ENCODE measurements at regions not wholly inside any gene's neighbourhood (a gene's known extent, or its start where the extent isn't known, plus 50 kb on each side); places are given as distances from the start of the nearest gene placed in this dataset.

GRCh38 chr2:220949466-220949865 is 622.6 kb downstream of the EPHA4 start:
- no peaks in the 10 kb centered on the region for H4K20me1 ChIP-seq (ENCODE audit: insufficient read depth, poor library complexity, severe bottlenecking)
- no peak overlapping the region for H3K4me2 ChIP-seq
- H2AFZ ChIP-seq, result no peak overlapping the region
- WGBS (ENCODE audit: low lambda C conversion rate, missing lambda C conversion rate), result 56% methylated on average over 3 of the region's 3 CpGs
- no peak overlapping the region for H3K4me3 ChIP-seq
- H3K27me3 ChIP-seq, result no peaks in the 10 kb centered on the region
- TF ChIP-seq EZH2 (IDR thresholded peaks at IDR 0.05; ENCODE audit: borderline replicate concordance), result no peak
- TF ChIP-seq, protein P1, sequence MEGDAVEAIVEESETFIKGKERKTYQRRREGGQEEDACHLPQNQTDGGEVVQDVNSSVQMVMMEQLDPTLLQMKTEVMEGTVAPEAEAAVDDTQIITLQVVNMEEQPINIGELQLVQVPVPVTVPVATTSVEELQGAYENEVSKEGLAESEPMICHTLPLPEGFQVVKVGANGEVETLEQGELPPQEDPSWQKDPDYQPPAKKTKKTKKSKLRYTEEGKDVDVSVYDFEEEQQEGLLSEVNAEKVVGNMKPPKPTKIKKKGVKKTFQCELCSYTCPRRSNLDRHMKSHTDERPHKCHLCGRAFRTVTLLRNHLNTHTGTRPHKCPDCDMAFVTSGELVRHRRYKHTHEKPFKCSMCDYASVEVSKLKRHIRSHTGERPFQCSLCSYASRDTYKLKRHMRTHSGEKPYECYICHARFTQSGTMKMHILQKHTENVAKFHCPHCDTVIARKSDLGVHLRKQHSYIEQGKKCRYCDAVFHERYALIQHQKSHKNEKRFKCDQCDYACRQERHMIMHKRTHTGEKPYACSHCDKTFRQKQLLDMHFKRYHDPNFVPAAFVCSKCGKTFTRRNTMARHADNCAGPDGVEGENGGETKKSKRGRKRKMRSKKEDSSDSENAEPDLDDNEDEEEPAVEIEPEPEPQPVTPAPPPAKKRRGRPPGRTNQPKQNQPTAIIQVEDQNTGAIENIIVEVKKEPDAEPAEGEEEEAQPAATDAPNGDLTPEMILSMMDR (IDR thresholded peaks at IDR 0.05; ENCODE audit: poor library complexity), result no peak
- TF ChIP-seq EZH2phosphoT487 (IDR thresholded peaks at IDR 0.05; ENCODE audit: low read depth, severe bottlenecking, unreplicated experiment), result no peak
- H3K27ac ChIP-seq, result no peak overlapping the region
- H3K9me2 ChIP-seq (replicated peaks; ENCODE audit: insufficient read depth), result no peaks in the 10 kb centered on the region
- H3K79me2 ChIP-seq, result no peaks in the 10 kb centered on the region
- no peak for DNase-seq (ENCODE audit: low spot score)
- no peaks in the 10 kb centered on the region for H3K4me1 ChIP-seq (ENCODE audit: insufficient read depth)
- H3K36me3 ChIP-seq (replicated peaks; ENCODE audit: insufficient read depth, low read depth), result no peaks in the 10 kb centered on the region
- no peaks in the 10 kb centered on the region for H3K9me3 ChIP-seq (ENCODE audit: low read depth)

DNA sequence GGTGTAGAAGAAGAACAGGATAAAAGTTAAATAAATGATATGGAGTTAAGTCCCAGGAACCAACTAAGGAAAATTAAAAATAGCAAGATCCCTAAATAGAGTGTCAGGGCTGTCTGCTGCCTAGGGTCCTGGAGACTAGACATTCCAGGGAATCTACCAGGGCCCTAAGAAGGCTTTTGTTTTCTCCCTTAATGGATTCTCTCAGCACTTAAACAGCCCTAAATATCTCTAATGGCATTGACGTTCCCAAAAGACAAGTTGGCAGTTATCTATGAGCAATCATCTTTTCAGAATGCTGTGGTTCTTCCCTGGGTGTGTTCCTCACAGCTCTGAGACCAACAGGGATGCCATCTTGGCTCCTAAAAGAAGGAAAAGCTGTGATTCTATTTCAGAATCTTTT is 616.3 kb downstream of the EPHA4 start:
- no peak for TF ChIP-seq EZH2phosphoT487 (IDR thresholded peaks at IDR 0.05; ENCODE audit: low read depth, severe bottlenecking, unreplicated experiment)
- no peak for TF ChIP-seq EZH2 (IDR thresholded peaks at IDR 0.05; ENCODE audit: borderline replicate concordance)
- TF ChIP-seq, protein P1 (IDR thresholded peaks at IDR 0.05; ENCODE audit: poor library complexity), result no peak
- H3K4me1 ChIP-seq (ENCODE audit: insufficient read depth), result no peaks in the 10 kb centered on the region
- H3K9me2 ChIP-seq (replicated peaks; ENCODE audit: insufficient read depth), result no peaks in the 10 kb centered on the region
- WGBS (ENCODE audit: low lambda C conversion rate, missing lambda C conversion rate), result 29% methylated on average over 1 of the region's 1 CpG
- no peaks in the 10 kb centered on the region for H3K79me2 ChIP-seq
- DNase-seq (ENCODE audit: low spot score), result no peak
- H3K9me3 ChIP-seq (ENCODE audit: low read depth), result no peaks in the 10 kb centered on the region
- no peak overlapping the region for H3K4me2 ChIP-seq
- no peak overlapping the region for H3K27ac ChIP-seq
- H4K20me1 ChIP-seq (ENCODE audit: insufficient read depth, poor library complexity, severe bottlenecking), result no peaks in the 10 kb centered on the region
- no peaks in the 10 kb centered on the region for H3K27me3 ChIP-seq
- H3K36me3 ChIP-seq (replicated peaks; ENCODE audit: insufficient read depth, low read depth), result no peaks in the 10 kb centered on the region
- no peak overlapping the region for H3K4me3 ChIP-seq
- no peak overlapping the region for H2AFZ ChIP-seq

- Histone ChIP-seq H3K79me2 (no peaks in the 10 kb centered on the region), H2AFZ (no peak overlapping the region), H3K27me3 (no peaks in the 10 kb centered on the region), H3K4me3 (no peak overlapping the region), H3K9me3 (ENCODE audit: low read depth) (no peaks in the 10 kb centered on the region), H3K36me3 (replicated peaks; ENCODE audit: insufficient read depth, low read depth) (no peaks in the 10 kb centered on the region), H4K20me1 (ENCODE audit: insufficient read depth, poor library complexity, severe bottlenecking) (no peaks in the 10 kb centered on the region), H3K4me1 (ENCODE audit: insufficient read depth) (no peaks in the 10 kb centered on the region), H3K27ac (no peak overlapping the region), H3K9me2 (replicated peaks; ENCODE audit: insufficient read depth) (no peaks in the 10 kb centered on the region), H3K4me2 (no peak overlapping the region)
- TF ChIP-seq, protein P1 (IDR thresholded peaks at IDR 0.05; ENCODE audit: poor library complexity), result no peak
- TF ChIP-seq EZH2phosphoT487 (IDR thresholded peaks at IDR 0.05; ENCODE audit: low read depth, severe bottlenecking, unreplicated experiment), result no peak
- TF ChIP-seq EZH2 (IDR thresholded peaks at IDR 0.05; ENCODE audit: borderline replicate concordance), result no peak
- DNase-seq (ENCODE audit: low spot score), result no peak
- 41% methylated on average over 2 of the region's 2 CpGs for WGBS (ENCODE audit: low lambda C conversion rate, missing lambda C conversion rate)
Observed at GRCh38 chr2:220956429-220956828, 615.7 kb downstream of the EPHA4 start.

DNA sequence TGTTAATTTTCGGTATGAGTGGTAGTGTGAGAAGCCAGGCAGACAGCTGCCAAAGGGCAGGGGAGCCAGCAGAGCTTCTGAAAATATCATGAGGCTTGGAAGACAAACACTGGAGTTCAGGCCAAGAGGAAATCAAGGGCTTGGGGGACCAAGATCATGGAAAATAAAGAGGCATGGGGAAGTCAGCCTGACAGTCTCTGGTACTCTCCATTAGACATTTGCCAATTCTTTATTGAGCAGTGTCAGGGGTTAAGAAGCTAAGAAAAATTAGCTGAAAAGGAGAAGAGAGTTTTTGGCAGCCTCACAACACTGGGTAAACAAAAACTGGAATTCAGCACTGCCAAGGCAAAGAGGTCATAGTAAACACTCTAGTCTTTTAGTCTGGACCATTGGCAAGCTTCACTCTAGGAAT is 612.7 kb downstream of the EPHA4 start:
- H3K27me3 ChIP-seq, result no peaks in the 10 kb centered on the region
- no peak overlapping the region for H3K4me3 ChIP-seq
- H3K4me2 ChIP-seq, result no peak overlapping the region
- H3K36me3 ChIP-seq (replicated peaks; ENCODE audit: insufficient read depth, low read depth), result no peaks in the 10 kb centered on the region
- DNase-seq (ENCODE audit: low spot score), result peak; percentile 7
- no peak for TF ChIP-seq EZH2phosphoT487 (IDR thresholded peaks at IDR 0.05; ENCODE audit: low read depth, severe bottlenecking, unreplicated experiment)
- TF ChIP-seq EZH2 (IDR thresholded peaks at IDR 0.05; ENCODE audit: borderline replicate concordance), result no peak
- H3K9me3 ChIP-seq (ENCODE audit: low read depth), result no peaks in the 10 kb centered on the region
- no peak overlapping the region for H3K27ac ChIP-seq
- no peaks in the 10 kb centered on the region for H3K9me2 ChIP-seq (replicated peaks; ENCODE audit: insufficient read depth)
- H4K20me1 ChIP-seq (ENCODE audit: insufficient read depth, poor library complexity, severe bottlenecking), result no peaks in the 10 kb centered on the region
- H3K79me2 ChIP-seq, result no peaks in the 10 kb centered on the region
- H2AFZ ChIP-seq, result no peak overlapping the region
- no peaks in the 10 kb centered on the region for H3K4me1 ChIP-seq (ENCODE audit: insufficient read depth)
- WGBS (ENCODE audit: low lambda C conversion rate, missing lambda C conversion rate), result 80% methylated on average over 1 of the region's 1 CpG

All from hepatocyte (in vitro differentiated cells).